Activated B cell treated with CpG ODN at 0.5 μM for 24 hours (primary cell): ENCODE measurements at regions not wholly inside any gene's neighbourhood (a gene's known extent, or its start where the extent isn't known, plus 50 kb on each side); places are given as distances from the start of the nearest gene placed in this dataset.

ENCODE experiments used
- ATAC-seq: fragments of 200-7000 bp; cut with Tn5 transposase; one replicate; pipeline ENCODE4 v1.10.0; 2021; ENCODE audit warnings: low read depth, mild to moderate bottlenecking, moderate library complexity
- CTCF ChIA-PET: fragments of 350-600 bp; sonication (Branson Sonifier 250); formaldehyde crosslinking; loops from one replicate; lab custom pipeline; 2021; ENCODE audit warnings: antibody characterized with exemption; lab: Charles Lee
- POLR2A ChIA-PET: fragments of 350-600 bp; sonication (Branson Sonifier 250); formaldehyde crosslinking; loops from one replicate; lab custom pipeline; 2021; ENCODE audit warnings: antibody characterized with exemption; lab: Charles Lee
- DNase-seq: peaks from one replicate; pipeline ENCODE4 v3.0.0; 2022
- H3K27ac Mint-ChIP-seq: one replicate; pipeline ENCODE4 v1.8.0; 2020; ENCODE audit warnings: mixed read lengths
- H3K27me3 Mint-ChIP-seq: one replicate; pipeline ENCODE4 v1.8.0; 2021; ENCODE audit warnings: mixed read lengths
- H3K36me3 Mint-ChIP-seq: one replicate; pipeline ENCODE4 v1.8.0; 2021; ENCODE audit warnings: low read depth, mixed read lengths
- H3K4me1 Mint-ChIP-seq: one replicate; pipeline ENCODE4 v1.8.0; 2021; ENCODE audit warnings: mixed read lengths
- H3K4me3 Mint-ChIP-seq: one replicate; pipeline ENCODE4 v1.8.0; 2020; ENCODE audit warnings: mild to moderate bottlenecking, mixed read lengths
- H3K9me3 Mint-ChIP-seq: one replicate; pipeline ENCODE4 v1.8.0; 2020; ENCODE audit warnings: mixed read lengths
- CTCF ChIP-seq: fragments of 200-600 bp; IDR thresholded peaks from one replicate; pipeline ENCODE4 v1.8.0; 2022; ENCODE audit warnings: antibody characterized with exemption, mild to moderate bottlenecking
- intact Hi-C: fragments of 100-400 bp; cut with micrococcal nuclease; formaldehyde crosslinking; loops from one replicate; pipeline ENCODE4 v1.15.1; 2024

GRCh38 chr20:52056203-52057062 is 135.1 kb downstream of the ZFP64 start:
- intact Hi-C loops: no loop called here
- ChIA-PET POLR2A (no interaction called here), CTCF (no interaction called here)
- DNase-seq: no peak
- Mint-ChIP-seq H3K9me3 (peaks cover 14% of the 10 kb centered on the region), H3K4me1 (no peaks in the 10 kb centered on the region), H3K36me3 (peaks cover 13% of the 10 kb centered on the region), H3K27ac (no peak overlapping the region), H3K4me3 (no peak overlapping the region), H3K27me3 (no peaks in the 10 kb centered on the region)
- TF ChIP-seq CTCF: no peak
- no peak for ATAC-seq

- peaks cover 13% of the 10 kb centered on the region for H3K36me3 Mint-ChIP-seq
- no peak overlapping the region for H3K4me3 Mint-ChIP-seq
- DNase-seq (no peak), ATAC-seq (no peak)
- ChIA-PET POLR2A (no interaction called here), CTCF (no interaction called here)
- intact Hi-C loops: no loop called here
- H3K27ac Mint-ChIP-seq: no peak overlapping the region
- H3K27me3 Mint-ChIP-seq: no peaks in the 10 kb centered on the region
- H3K9me3 Mint-ChIP-seq: peaks cover 14% of the 10 kb centered on the region
- TF ChIP-seq CTCF: no peak
- H3K4me1 Mint-ChIP-seq: no peaks in the 10 kb centered on the region
These were observed 137.5 kb downstream of the ZFP64 start for GRCh38 chr20:52054123-52054522.

- TF ChIP-seq CTCF: no peak
- Mint-ChIP-seq H3K36me3 (no peaks in the 10 kb centered on the region), H3K4me1 (peaks cover 3% of the 10 kb centered on the region), H3K27ac (no peak overlapping the region), H3K9me3 (no peaks in the 10 kb centered on the region), H3K4me3 (no peak overlapping the region), H3K27me3 (peaks cover 2% of the 10 kb centered on the region)
- ATAC-seq (no peak), DNase-seq (no peak)
- intact Hi-C loops: no loop called here
- POLR2A ChIA-PET: no interaction called here
- CTCF ChIA-PET: no interaction called here
These were observed 142.4 kb downstream of the ZFP64 start for GRCh38 chr20:52049001-52049731.

- Mint-ChIP-seq H3K36me3 (no peaks in the 10 kb centered on the region), H3K27ac (no peak overlapping the region), H3K9me3 (no peaks in the 10 kb centered on the region), H3K27me3 (peaks cover 2% of the 10 kb centered on the region), H3K4me1 (peaks cover 3% of the 10 kb centered on the region), H3K4me3 (no peak overlapping the region)
- CTCF ChIA-PET: no interaction called here
- intact Hi-C loops: no loop called here
- ATAC-seq (no peak), DNase-seq (no peak)
- no peak for TF ChIP-seq CTCF
- POLR2A ChIA-PET: no interaction called here
These were observed 143.5 kb downstream of the ZFP64 start for GRCh38 chr20:52047811-52048764.
